ENCODE measurements at regions not wholly inside any gene's neighbourhood (a gene's known extent, or its start where the extent isn't known, plus 50 kb on each side); places are given as distances from the start of the nearest gene placed in this dataset.

DNA sequence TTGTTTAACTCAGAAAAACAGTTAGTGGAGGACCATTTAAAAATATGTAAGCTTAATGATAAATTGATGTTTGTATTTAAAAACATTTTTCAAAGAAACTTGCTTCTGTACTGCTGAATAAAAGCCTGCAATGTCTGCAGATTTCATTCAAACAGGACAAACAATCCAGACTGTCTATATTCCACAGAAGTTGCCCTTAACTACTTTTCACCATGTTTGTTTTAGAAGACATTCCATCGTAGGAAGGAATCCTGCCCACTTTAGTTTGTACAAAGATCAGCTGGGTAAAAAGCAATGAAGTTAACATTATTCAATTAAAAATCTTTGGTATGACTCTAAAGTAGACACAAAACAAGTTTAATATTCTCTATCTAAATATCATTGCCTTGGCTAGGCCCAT is 195.7 kb upstream of the CCNH start:
- Mint-ChIP-seq H3K27ac (no peak overlapping the region), H3K4me1 (no peaks in the 10 kb centered on the region), H3K27me3 (no peaks in the 10 kb centered on the region), H3K9me3 (ENCODE audit: insufficient read depth) (no peaks in the 10 kb centered on the region), H3K4me3 (no peak overlapping the region)
- DNase-seq: no peak
- CTCF ChIA-PET: no interaction called here
- Histone ChIP-seq H3K27me3 (replicated peaks in 1 of 4; ENCODE audit: control extremely low read depth in 1 of 4, control insufficient read depth in 3 of 4, insufficient read depth in 4 of 4, low read length in 3 of 4) (no peaks in the 10 kb centered on the region), H3K9ac (ENCODE audit: low read length) (no peak overlapping the region), H3K79me2 (ENCODE audit: control insufficient read depth, insufficient read depth, low read length) (no peaks in the 10 kb centered on the region), H4K20me1 (ENCODE audit: control insufficient read depth, insufficient read depth, low read length, poor library complexity, severe bottlenecking) (no peaks in the 10 kb centered on the region), H2AFZ (ENCODE audit: insufficient read depth, low read depth, low read length, poor library complexity, severe bottlenecking) (no peak overlapping the region), H3K9me3 (ENCODE audit: control extremely low read depth in 1 of 3, control insufficient read depth in 2 of 3, insufficient read depth in 1 of 3, low read length in 2 of 3) (no peaks in the 10 kb centered on the region), H3K4me1 (ENCODE audit: control insufficient read depth in 2 of 2, insufficient read depth in 2 of 2, low read length in 2 of 2) (no peaks in the 10 kb centered on the region), H3K27ac (ENCODE audit: low read length in 2 of 2) (no peak overlapping the region), H3K36me3 (replicated peaks in 1 of 2; ENCODE audit: control extremely low read depth in 1 of 2, control insufficient read depth in 1 of 2, extremely low read depth in 1 of 2, insufficient read depth in 2 of 2, low read length in 1 of 2) (no peaks in the 10 kb centered on the region), H3K4me3 (ENCODE audit: control extremely low read depth in 1 of 5, extremely low read depth in 1 of 5, insufficient read depth in 1 of 5, low read depth in 2 of 5, low read length in 4 of 5) (no peak overlapping the region), H3K4me2 (replicated peaks; ENCODE audit: low read depth, low read length, poor library complexity, severe bottlenecking) (no peak overlapping the region)
- POLR2A ChIA-PET: no interaction called here
- TF ChIP-seq, protein P1, sequence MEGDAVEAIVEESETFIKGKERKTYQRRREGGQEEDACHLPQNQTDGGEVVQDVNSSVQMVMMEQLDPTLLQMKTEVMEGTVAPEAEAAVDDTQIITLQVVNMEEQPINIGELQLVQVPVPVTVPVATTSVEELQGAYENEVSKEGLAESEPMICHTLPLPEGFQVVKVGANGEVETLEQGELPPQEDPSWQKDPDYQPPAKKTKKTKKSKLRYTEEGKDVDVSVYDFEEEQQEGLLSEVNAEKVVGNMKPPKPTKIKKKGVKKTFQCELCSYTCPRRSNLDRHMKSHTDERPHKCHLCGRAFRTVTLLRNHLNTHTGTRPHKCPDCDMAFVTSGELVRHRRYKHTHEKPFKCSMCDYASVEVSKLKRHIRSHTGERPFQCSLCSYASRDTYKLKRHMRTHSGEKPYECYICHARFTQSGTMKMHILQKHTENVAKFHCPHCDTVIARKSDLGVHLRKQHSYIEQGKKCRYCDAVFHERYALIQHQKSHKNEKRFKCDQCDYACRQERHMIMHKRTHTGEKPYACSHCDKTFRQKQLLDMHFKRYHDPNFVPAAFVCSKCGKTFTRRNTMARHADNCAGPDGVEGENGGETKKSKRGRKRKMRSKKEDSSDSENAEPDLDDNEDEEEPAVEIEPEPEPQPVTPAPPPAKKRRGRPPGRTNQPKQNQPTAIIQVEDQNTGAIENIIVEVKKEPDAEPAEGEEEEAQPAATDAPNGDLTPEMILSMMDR (IDR thresholded peaks at IDR 0.05): no peak
- TF ChIP-seq EZH2 (IDR thresholded peaks at IDR 0.05; ENCODE audit: borderline replicate concordance, insufficient read depth, low read depth, low read length, poor library complexity, severe bottlenecking): no peak
- WGBS (ENCODE audit: insufficient coverage): no CpG with 5 or more reads among the region's 1 CpG
- intact Hi-C loops (cut with micrococcal nuclease): no loop called here
- ATAC-seq (ENCODE audit: low read depth): no peak

DNA sequence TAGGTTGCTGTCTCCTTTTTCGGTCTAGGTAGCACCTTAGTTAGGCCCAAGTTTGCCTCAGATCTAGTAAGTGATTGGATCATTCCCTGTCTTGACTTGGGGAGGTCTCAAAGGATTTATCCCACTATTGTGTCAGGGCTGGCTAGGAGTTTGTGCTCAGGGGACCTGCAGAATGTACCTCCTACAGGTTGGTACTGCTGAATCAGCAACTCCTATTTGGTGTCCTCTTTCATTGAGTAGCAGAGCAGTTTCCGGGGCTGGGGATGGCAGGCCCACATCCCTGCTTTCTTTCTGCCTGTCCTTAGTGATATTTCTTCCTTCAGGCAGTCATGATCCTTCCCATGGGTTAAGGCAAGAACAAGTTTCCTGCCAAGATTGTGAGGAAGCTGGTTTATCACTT is 192.9 kb upstream of the CCNH start:
- 83% methylated on average over 2 of the region's 2 CpGs for WGBS (ENCODE audit: insufficient coverage)
- no peak overlapping the region for H3K27ac Mint-ChIP-seq
- peaks cover 0 to 9% (median 0%) of the 10 kb centered on the region in 3 donors for H3K9me3 ChIP-seq (ENCODE audit: control extremely low read depth in 1 of 3, control insufficient read depth in 2 of 3, insufficient read depth in 1 of 3, low read length in 2 of 3)
- ChIA-PET CTCF (no interaction called here), POLR2A (no interaction called here)
- ATAC-seq (ENCODE audit: low read depth) (no peak), DNase-seq (no peak)
- intact Hi-C loops (cut with micrococcal nuclease): no loop called here
- no peaks in the 10 kb centered on the region for H3K36me3 ChIP-seq (replicated peaks in 1 of 2; ENCODE audit: control extremely low read depth in 1 of 2, control insufficient read depth in 1 of 2, extremely low read depth in 1 of 2, insufficient read depth in 2 of 2, low read length in 1 of 2)
- H3K9ac ChIP-seq (ENCODE audit: low read length): no peak overlapping the region
- no peaks in the 10 kb centered on the region for H3K4me1 Mint-ChIP-seq
- H3K4me2 ChIP-seq (replicated peaks; ENCODE audit: low read depth, low read length, poor library complexity, severe bottlenecking): no peak overlapping the region
- no peak overlapping the region for H3K4me3 Mint-ChIP-seq
- no peaks in the 10 kb centered on the region for H3K79me2 ChIP-seq (ENCODE audit: control insufficient read depth, insufficient read depth, low read length)
- no peaks in the 10 kb centered on the region for H3K27me3 ChIP-seq (replicated peaks in 1 of 4; ENCODE audit: control extremely low read depth in 1 of 4, control insufficient read depth in 3 of 4, insufficient read depth in 4 of 4, low read length in 3 of 4)
- no peak overlapping the region for H3K27ac ChIP-seq (ENCODE audit: low read length in 2 of 2)
- H3K4me3 ChIP-seq (ENCODE audit: control extremely low read depth in 1 of 5, extremely low read depth in 1 of 5, insufficient read depth in 1 of 5, low read depth in 2 of 5, low read length in 4 of 5): no peak overlapping the region
- H2AFZ ChIP-seq (ENCODE audit: insufficient read depth, low read depth, low read length, poor library complexity, severe bottlenecking): no peak overlapping the region
- no peaks in the 10 kb centered on the region for H3K4me1 ChIP-seq (ENCODE audit: control insufficient read depth in 2 of 2, insufficient read depth in 2 of 2, low read length in 2 of 2)
- H3K9me3 Mint-ChIP-seq (ENCODE audit: insufficient read depth): peaks cover 2% of the 10 kb centered on the region
- TF ChIP-seq EZH2 (IDR thresholded peaks at IDR 0.05; ENCODE audit: borderline replicate concordance, insufficient read depth, low read depth, low read length, poor library complexity, severe bottlenecking): no peak
- TF ChIP-seq, protein P1 (IDR thresholded peaks at IDR 0.05): no peak
- no peaks in the 10 kb centered on the region for H3K27me3 Mint-ChIP-seq
- no peaks in the 10 kb centered on the region for H4K20me1 ChIP-seq (ENCODE audit: control insufficient read depth, insufficient read depth, low read length, poor library complexity, severe bottlenecking)

Data from B cell (primary cell).